ENCODE measurements at regions not wholly inside any gene's neighbourhood (a gene's known extent, or its start where the extent isn't known, plus 50 kb on each side); places are given as distances from the start of the nearest gene placed in this dataset.

DNA sequence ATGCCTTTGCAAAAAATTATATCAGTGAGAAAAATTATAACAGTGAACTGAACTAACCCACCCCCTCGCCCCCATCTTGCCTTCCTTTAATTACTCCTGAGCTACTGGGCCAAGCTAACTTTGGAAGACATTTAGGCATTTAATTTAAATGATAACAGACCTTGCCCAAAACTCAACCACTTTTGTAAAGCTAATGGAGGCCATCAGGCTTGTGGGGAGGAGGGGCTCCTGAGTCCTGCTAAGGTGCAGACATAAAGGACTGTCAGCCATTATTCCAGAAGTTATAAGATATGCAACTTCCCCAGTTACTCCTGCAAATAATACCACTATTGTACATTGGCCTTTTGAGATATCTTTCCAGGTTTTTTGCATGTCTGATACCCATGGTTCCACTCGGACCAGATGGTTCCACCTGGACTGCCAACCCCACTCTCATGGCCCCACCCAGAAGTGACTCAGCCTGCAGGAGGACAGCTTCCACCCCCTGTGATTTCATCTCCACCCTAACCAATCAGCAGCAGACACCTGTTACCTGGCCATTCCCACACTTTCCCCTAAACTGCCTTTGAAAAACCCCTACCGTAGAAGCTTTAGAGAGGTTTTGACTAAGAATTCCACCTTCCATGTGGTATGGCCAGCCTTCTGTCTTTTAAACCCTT, 805.4 kb upstream of the CDH6 start:
- TF ChIP-seq TEAD4 (IDR thresholded peaks at IDR 0.05; ENCODE audit: low read depth, low read length): no peak
- TF ChIP-seq, protein P1, sequence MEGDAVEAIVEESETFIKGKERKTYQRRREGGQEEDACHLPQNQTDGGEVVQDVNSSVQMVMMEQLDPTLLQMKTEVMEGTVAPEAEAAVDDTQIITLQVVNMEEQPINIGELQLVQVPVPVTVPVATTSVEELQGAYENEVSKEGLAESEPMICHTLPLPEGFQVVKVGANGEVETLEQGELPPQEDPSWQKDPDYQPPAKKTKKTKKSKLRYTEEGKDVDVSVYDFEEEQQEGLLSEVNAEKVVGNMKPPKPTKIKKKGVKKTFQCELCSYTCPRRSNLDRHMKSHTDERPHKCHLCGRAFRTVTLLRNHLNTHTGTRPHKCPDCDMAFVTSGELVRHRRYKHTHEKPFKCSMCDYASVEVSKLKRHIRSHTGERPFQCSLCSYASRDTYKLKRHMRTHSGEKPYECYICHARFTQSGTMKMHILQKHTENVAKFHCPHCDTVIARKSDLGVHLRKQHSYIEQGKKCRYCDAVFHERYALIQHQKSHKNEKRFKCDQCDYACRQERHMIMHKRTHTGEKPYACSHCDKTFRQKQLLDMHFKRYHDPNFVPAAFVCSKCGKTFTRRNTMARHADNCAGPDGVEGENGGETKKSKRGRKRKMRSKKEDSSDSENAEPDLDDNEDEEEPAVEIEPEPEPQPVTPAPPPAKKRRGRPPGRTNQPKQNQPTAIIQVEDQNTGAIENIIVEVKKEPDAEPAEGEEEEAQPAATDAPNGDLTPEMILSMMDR (IDR thresholded peaks at IDR 0.05; ENCODE audit: control extremely low read depth in 1 of 3, insufficient read depth in 1 of 3, low read depth in 1 of 3, low read length in 3 of 3): no peak
- TF ChIP-seq, protein P2, sequence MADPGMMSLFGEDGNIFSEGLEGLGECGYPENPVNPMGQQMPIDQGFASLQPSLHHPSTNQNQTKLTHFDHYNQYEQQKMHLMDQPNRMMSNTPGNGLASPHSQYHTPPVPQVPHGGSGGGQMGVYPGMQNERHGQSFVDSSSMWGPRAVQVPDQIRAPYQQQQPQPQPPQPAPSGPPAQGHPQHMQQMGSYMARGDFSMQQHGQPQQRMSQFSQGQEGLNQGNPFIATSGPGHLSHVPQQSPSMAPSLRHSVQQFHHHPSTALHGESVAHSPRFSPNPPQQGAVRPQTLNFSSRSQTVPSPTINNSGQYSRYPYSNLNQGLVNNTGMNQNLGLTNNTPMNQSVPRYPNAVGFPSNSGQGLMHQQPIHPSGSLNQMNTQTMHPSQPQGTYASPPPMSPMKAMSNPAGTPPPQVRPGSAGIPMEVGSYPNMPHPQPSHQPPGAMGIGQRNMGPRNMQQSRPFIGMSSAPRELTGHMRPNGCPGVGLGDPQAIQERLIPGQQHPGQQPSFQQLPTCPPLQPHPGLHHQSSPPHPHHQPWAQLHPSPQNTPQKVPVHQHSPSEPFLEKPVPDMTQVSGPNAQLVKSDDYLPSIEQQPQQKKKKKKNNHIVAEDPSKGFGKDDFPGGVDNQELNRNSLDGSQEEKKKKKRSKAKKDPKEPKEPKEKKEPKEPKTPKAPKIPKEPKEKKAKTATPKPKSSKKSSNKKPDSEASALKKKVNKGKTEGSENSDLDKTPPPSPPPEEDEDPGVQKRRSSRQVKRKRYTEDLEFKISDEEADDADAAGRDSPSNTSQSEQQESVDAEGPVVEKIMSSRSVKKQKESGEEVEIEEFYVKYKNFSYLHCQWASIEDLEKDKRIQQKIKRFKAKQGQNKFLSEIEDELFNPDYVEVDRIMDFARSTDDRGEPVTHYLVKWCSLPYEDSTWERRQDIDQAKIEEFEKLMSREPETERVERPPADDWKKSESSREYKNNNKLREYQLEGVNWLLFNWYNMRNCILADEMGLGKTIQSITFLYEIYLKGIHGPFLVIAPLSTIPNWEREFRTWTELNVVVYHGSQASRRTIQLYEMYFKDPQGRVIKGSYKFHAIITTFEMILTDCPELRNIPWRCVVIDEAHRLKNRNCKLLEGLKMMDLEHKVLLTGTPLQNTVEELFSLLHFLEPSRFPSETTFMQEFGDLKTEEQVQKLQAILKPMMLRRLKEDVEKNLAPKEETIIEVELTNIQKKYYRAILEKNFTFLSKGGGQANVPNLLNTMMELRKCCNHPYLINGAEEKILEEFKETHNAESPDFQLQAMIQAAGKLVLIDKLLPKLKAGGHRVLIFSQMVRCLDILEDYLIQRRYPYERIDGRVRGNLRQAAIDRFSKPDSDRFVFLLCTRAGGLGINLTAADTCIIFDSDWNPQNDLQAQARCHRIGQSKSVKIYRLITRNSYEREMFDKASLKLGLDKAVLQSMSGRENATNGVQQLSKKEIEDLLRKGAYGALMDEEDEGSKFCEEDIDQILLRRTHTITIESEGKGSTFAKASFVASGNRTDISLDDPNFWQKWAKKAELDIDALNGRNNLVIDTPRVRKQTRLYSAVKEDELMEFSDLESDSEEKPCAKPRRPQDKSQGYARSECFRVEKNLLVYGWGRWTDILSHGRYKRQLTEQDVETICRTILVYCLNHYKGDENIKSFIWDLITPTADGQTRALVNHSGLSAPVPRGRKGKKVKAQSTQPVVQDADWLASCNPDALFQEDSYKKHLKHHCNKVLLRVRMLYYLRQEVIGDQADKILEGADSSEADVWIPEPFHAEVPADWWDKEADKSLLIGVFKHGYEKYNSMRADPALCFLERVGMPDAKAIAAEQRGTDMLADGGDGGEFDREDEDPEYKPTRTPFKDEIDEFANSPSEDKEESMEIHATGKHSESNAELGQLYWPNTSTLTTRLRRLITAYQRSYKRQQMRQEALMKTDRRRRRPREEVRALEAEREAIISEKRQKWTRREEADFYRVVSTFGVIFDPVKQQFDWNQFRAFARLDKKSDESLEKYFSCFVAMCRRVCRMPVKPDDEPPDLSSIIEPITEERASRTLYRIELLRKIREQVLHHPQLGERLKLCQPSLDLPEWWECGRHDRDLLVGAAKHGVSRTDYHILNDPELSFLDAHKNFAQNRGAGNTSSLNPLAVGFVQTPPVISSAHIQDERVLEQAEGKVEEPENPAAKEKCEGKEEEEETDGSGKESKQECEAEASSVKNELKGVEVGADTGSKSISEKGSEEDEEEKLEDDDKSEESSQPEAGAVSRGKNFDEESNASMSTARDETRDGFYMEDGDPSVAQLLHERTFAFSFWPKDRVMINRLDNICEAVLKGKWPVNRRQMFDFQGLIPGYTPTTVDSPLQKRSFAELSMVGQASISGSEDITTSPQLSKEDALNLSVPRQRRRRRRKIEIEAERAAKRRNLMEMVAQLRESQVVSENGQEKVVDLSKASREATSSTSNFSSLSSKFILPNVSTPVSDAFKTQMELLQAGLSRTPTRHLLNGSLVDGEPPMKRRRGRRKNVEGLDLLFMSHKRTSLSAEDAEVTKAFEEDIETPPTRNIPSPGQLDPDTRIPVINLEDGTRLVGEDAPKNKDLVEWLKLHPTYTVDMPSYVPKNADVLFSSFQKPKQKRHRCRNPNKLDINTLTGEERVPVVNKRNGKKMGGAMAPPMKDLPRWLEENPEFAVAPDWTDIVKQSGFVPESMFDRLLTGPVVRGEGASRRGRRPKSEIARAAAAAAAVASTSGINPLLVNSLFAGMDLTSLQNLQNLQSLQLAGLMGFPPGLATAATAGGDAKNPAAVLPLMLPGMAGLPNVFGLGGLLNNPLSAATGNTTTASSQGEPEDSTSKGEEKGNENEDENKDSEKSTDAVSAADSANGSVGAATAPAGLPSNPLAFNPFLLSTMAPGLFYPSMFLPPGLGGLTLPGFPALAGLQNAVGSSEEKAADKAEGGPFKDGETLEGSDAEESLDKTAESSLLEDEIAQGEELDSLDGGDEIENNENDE (IDR thresholded peaks at IDR 0.05; ENCODE audit: insufficient replicate concordance, low read length): no peak
- TF ChIP-seq HDAC6 (IDR thresholded peaks at IDR 0.05; ENCODE audit: low read depth, low read length): no peak

Data from H1 (cell line).